HG03460 (cell line): ENCODE measurements at regions not wholly inside any gene's neighbourhood (a gene's known extent, or its start where the extent isn't known, plus 50 kb on each side); places are given as distances from the start of the nearest gene placed in this dataset.

Source experiments
- ATAC-seq: cut with Tn5 transposase; IDR thresholded peaks from one replicate; pipeline ENCODE4 v1.9.1; 2021; ENCODE audit not compliant: unreplicated experiment

- no peak for ATAC-seq
These were observed 167.4 kb downstream of the BRD1 start for GRCh38 chr22:49660321-49660720.

GRCh38 chr22:49659924-49660315 lies 167.8 kb downstream of the BRD1 start:
- ATAC-seq, result no peak

GRCh38 chr22:49659281-49659923 lies 168.3 kb downstream of the BRD1 start:
- no peak for ATAC-seq

- no peak for ATAC-seq
These were observed 168.8 kb downstream of the BRD1 start for GRCh38 chr22:49658902-49659280.

- ATAC-seq, result no peak
These were observed 169.6 kb downstream of the BRD1 start for GRCh38 chr22:49657974-49658590.

GRCh38 chr22:49657275-49657973 lies 170.2 kb downstream of the BRD1 start:
- peak; percentile 64 for ATAC-seq

- peak; percentile 5 for ATAC-seq
These were observed 170.8 kb downstream of the BRD1 start for GRCh38 chr22:49656883-49657274.

- ATAC-seq, result no peak
These were observed 171.3 kb downstream of the BRD1 start for GRCh38 chr22:49656291-49656851.

- no peak for ATAC-seq
These were observed 172.4 kb downstream of the BRD1 start for GRCh38 chr22:49655168-49655812.

GRCh38 chr22:49650336-49651241 lies 177.1 kb downstream of the BRD1 start:
- ATAC-seq, result no peak

GRCh38 chr22:49649166-49650068 lies 178.3 kb downstream of the BRD1 start:
- no peak for ATAC-seq

GRCh38 chr22:49648053-49648452 lies 179.6 kb downstream of the BRD1 start:
- ATAC-seq, result no peak

- no peak for ATAC-seq
These were observed 180.0 kb downstream of the BRD1 start for GRCh38 chr22:49647627-49648026.

- ATAC-seq, result no peak
These were observed 180.8 kb downstream of the BRD1 start for GRCh38 chr22:49646876-49647275.

- no peak for ATAC-seq
These were observed 181.7 kb downstream of the BRD1 start for GRCh38 chr22:49645791-49646550.

- no peak for ATAC-seq
These were observed 182.4 kb downstream of the BRD1 start for GRCh38 chr22:49645257-49645656.

GRCh38 chr22:49643998-49644397 lies 183.7 kb downstream of the BRD1 start:
- ATAC-seq, result no peak

- no peak for ATAC-seq
These were observed 184.2 kb downstream of the BRD1 start for GRCh38 chr22:49643466-49643865.

- ATAC-seq, result no peak
These were observed 184.9 kb downstream of the BRD1 start for GRCh38 chr22:49642741-49643140.
